ENCODE measurements at regions not wholly inside any gene's neighbourhood (a gene's known extent, or its start where the extent isn't known, plus 50 kb on each side); places are given as distances from the start of the nearest gene placed in this dataset.

- no peak for TF ChIP-seq CTCF (IDR thresholded peaks at IDR 0.05; ENCODE audit: low read length)
- TF ChIP-seq EZH2 (optimal IDR thresholded peaks at IDR 0.05; ENCODE audit: low read depth, low read length): no peak
- no peak for TF ChIP-seq EZH2phosphoT487 (IDR thresholded peaks at IDR 0.05; ENCODE audit: low read length)
These were observed 117.9 kb downstream of the RGS2 start for GRCh38 chr1:192926736-192927135.

GRCh38 chr1:192927496-192927895 is 118.7 kb downstream of the RGS2 start:
- no peak for TF ChIP-seq EZH2phosphoT487 (IDR thresholded peaks at IDR 0.05; ENCODE audit: low read length)
- TF ChIP-seq CTCF (IDR thresholded peaks at IDR 0.05; ENCODE audit: low read length): no peak
- TF ChIP-seq EZH2 (optimal IDR thresholded peaks at IDR 0.05; ENCODE audit: low read depth, low read length): no peak
- no peaks in the 10 kb centered on the region for H3K9me2 ChIP-seq (replicated peaks; ENCODE audit: insufficient read depth, low read length)
- no peak overlapping the region for H3K9ac ChIP-seq (ENCODE audit: low read length)
- no peak overlapping the region for H3K27ac ChIP-seq (ENCODE audit: low read length)
- H3K4me1 ChIP-seq (ENCODE audit: low read length): no peaks in the 10 kb centered on the region
- DNase-seq: no peak
- H3F3A ChIP-seq (ENCODE audit: insufficient read depth, low read length): no peaks in the 10 kb centered on the region
- no peaks in the 10 kb centered on the region for H3K27me3 ChIP-seq (replicated peaks; ENCODE audit: insufficient read depth, low read length)
- H2AFZ ChIP-seq (ENCODE audit: low read length): no peak overlapping the region
- no peak overlapping the region for H3K4me2 ChIP-seq (ENCODE audit: low read depth, low read length)
- no peaks in the 10 kb centered on the region for H3K79me2 ChIP-seq (ENCODE audit: low read length)
- no peaks in the 10 kb centered on the region for H3K36me3 ChIP-seq (replicated peaks; ENCODE audit: insufficient read depth, low read length)
- H3K9me3 ChIP-seq (replicated peaks; ENCODE audit: insufficient read depth, low read length): no peaks in the 10 kb centered on the region
- H4K20me1 ChIP-seq (ENCODE audit: insufficient read depth, low read length): no peaks in the 10 kb centered on the region
- H3K4me3 ChIP-seq (ENCODE audit: low read length): no peak overlapping the region

More at GRCh38 chr1:192926736-192927135, 117.9 kb downstream of the RGS2 start:
- no peak for DNase-seq
- no peaks in the 10 kb centered on the region for H3F3A ChIP-seq (ENCODE audit: insufficient read depth, low read length)
- no peak overlapping the region for H3K4me3 ChIP-seq (ENCODE audit: low read length)
- no peaks in the 10 kb centered on the region for H3K9me3 ChIP-seq (replicated peaks; ENCODE audit: insufficient read depth, low read length)
- H3K4me1 ChIP-seq (ENCODE audit: low read length): no peaks in the 10 kb centered on the region
- H2AFZ ChIP-seq (ENCODE audit: low read length): no peak overlapping the region
- no peak overlapping the region for H3K9ac ChIP-seq (ENCODE audit: low read length)
- no peaks in the 10 kb centered on the region for H3K79me2 ChIP-seq (ENCODE audit: low read length)
- no peaks in the 10 kb centered on the region for H3K36me3 ChIP-seq (replicated peaks; ENCODE audit: insufficient read depth, low read length)
- no peak overlapping the region for H3K27ac ChIP-seq (ENCODE audit: low read length)
- H3K9me2 ChIP-seq (replicated peaks; ENCODE audit: insufficient read depth, low read length): no peaks in the 10 kb centered on the region
- no peaks in the 10 kb centered on the region for H3K27me3 ChIP-seq (replicated peaks; ENCODE audit: insufficient read depth, low read length)
- no peak overlapping the region for H3K4me2 ChIP-seq (ENCODE audit: low read depth, low read length)
- H4K20me1 ChIP-seq (ENCODE audit: insufficient read depth, low read length): no peaks in the 10 kb centered on the region

- H3K9ac ChIP-seq (ENCODE audit: low read length): no peak overlapping the region
- TF ChIP-seq EZH2 (optimal IDR thresholded peaks at IDR 0.05; ENCODE audit: low read depth, low read length) (no peak), CTCF (IDR thresholded peaks at IDR 0.05; ENCODE audit: low read length) (no peak)
- no peak for DNase-seq
- H3K9me3 ChIP-seq (replicated peaks; ENCODE audit: insufficient read depth, low read length): no peaks in the 10 kb centered on the region
- no peaks in the 10 kb centered on the region for H3K9me2 ChIP-seq (replicated peaks; ENCODE audit: insufficient read depth, low read length)
- H3K4me1 ChIP-seq (ENCODE audit: low read length): peaks cover 7% of the 10 kb centered on the region; the same call in 1 of the 2 replicates
- H3F3A ChIP-seq (ENCODE audit: insufficient read depth, low read length): no peaks in the 10 kb centered on the region
- H3K79me2 ChIP-seq (ENCODE audit: low read length): no peaks in the 10 kb centered on the region
- no peak overlapping the region for H3K4me2 ChIP-seq (ENCODE audit: low read depth, low read length)
- no peaks in the 10 kb centered on the region for H4K20me1 ChIP-seq (ENCODE audit: insufficient read depth, low read length)
- H2AFZ ChIP-seq (ENCODE audit: low read length): no peak overlapping the region
- no peaks in the 10 kb centered on the region for H3K36me3 ChIP-seq (replicated peaks; ENCODE audit: insufficient read depth, low read length)
- no peak overlapping the region for H3K27ac ChIP-seq (ENCODE audit: low read length)
- no peak overlapping the region for H3K4me3 ChIP-seq (ENCODE audit: low read length)
- no peaks in the 10 kb centered on the region for H3K27me3 ChIP-seq (replicated peaks; ENCODE audit: insufficient read depth, low read length)
These were observed 120.8 kb downstream of the RGS2 start for GRCh38 chr1:192929597-192929996.
